ENCODE measurements at regions not wholly inside any gene's neighbourhood (a gene's known extent, or its start where the extent isn't known, plus 50 kb on each side); places are given as distances from the start of the nearest gene placed in this dataset.

DNA sequence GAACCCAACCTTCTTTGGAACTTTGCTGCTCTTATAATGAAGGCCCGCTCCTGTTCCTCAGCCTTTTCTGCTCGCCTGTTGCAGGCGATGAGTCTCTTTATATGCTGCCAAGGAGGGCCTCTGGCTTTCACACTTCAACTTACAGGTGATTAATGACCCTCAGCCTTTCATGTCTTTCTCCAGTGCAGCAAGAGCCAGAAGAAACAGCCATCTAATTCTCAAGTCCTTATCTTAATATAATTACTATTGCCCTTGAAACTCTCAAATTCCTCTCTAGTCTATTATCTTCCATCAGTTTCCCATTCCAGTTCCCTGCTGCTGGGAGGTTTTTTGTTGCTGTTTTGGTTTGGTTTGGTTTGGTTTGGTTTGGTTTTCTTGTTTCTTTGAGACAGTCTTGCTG lies 121.8 kb upstream of the MED13 start:
- Histone ChIP-seq H3K27me3 (ENCODE audit: control insufficient read depth, insufficient read depth, low read length) (no peaks in the 10 kb centered on the region), H3K36me3 (ENCODE audit: control insufficient read depth, insufficient read depth, low read length) (no peaks in the 10 kb centered on the region), H3K4me1 (ENCODE audit: control insufficient read depth, insufficient read depth, low read length) (no peaks in the 10 kb centered on the region), H3K9me3 (ENCODE audit: control insufficient read depth, insufficient read depth, low read depth, low read length) (no peaks in the 10 kb centered on the region), H3K4me3 (ENCODE audit: low read depth in 2 of 2, low read length in 2 of 2) (no peak overlapping the region), H3K27ac (ENCODE audit: low read length) (no peak overlapping the region)
- BruUV-seq (replicated peaks) = no TSS peak
- TF ChIP-seq POLR2AphosphoS5 (IDR thresholded peaks at IDR 0.05; ENCODE audit: low read depth, low read length) (no peak), TCF7L2 (IDR thresholded peaks at IDR 0.05; ENCODE audit: low read depth, low read length) (no peak), SIN3A (IDR thresholded peaks at IDR 0.05; ENCODE audit: borderline replicate concordance, insufficient read depth, low read depth, low read length) (no peak)
- TF ChIP-seq, protein P1, sequence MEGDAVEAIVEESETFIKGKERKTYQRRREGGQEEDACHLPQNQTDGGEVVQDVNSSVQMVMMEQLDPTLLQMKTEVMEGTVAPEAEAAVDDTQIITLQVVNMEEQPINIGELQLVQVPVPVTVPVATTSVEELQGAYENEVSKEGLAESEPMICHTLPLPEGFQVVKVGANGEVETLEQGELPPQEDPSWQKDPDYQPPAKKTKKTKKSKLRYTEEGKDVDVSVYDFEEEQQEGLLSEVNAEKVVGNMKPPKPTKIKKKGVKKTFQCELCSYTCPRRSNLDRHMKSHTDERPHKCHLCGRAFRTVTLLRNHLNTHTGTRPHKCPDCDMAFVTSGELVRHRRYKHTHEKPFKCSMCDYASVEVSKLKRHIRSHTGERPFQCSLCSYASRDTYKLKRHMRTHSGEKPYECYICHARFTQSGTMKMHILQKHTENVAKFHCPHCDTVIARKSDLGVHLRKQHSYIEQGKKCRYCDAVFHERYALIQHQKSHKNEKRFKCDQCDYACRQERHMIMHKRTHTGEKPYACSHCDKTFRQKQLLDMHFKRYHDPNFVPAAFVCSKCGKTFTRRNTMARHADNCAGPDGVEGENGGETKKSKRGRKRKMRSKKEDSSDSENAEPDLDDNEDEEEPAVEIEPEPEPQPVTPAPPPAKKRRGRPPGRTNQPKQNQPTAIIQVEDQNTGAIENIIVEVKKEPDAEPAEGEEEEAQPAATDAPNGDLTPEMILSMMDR (IDR thresholded peaks at IDR 0.05) = no peak
- TF ChIP-seq, protein P2, sequence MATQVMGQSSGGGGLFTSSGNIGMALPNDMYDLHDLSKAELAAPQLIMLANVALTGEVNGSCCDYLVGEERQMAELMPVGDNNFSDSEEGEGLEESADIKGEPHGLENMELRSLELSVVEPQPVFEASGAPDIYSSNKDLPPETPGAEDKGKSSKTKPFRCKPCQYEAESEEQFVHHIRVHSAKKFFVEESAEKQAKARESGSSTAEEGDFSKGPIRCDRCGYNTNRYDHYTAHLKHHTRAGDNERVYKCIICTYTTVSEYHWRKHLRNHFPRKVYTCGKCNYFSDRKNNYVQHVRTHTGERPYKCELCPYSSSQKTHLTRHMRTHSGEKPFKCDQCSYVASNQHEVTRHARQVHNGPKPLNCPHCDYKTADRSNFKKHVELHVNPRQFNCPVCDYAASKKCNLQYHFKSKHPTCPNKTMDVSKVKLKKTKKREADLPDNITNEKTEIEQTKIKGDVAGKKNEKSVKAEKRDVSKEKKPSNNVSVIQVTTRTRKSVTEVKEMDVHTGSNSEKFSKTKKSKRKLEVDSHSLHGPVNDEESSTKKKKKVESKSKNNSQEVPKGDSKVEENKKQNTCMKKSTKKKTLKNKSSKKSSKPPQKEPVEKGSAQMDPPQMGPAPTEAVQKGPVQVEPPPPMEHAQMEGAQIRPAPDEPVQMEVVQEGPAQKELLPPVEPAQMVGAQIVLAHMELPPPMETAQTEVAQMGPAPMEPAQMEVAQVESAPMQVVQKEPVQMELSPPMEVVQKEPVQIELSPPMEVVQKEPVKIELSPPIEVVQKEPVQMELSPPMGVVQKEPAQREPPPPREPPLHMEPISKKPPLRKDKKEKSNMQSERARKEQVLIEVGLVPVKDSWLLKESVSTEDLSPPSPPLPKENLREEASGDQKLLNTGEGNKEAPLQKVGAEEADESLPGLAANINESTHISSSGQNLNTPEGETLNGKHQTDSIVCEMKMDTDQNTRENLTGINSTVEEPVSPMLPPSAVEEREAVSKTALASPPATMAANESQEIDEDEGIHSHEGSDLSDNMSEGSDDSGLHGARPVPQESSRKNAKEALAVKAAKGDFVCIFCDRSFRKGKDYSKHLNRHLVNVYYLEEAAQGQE (IDR thresholded peaks at IDR 0.05; ENCODE audit: insufficient read depth in 1 of 2, low read depth in 2 of 2, low read length in 1 of 2) = no peak
- ChIA-PET CTCF (no interaction called here), POLR2A (no interaction called here)
- ATAC-seq (no peak), DNase-seq (ENCODE audit: low read depth, low spot score) (no peak)
- intact Hi-C loops (cut with micrococcal nuclease; ENCODE audit: unreplicated experiment) (no loop called here), in situ Hi-C loops (cut with HindIII; ENCODE audit: low pct_unique_long_range_greater_than_20kb, low sequenced_read_pairs) (no loop called here)

DNA sequence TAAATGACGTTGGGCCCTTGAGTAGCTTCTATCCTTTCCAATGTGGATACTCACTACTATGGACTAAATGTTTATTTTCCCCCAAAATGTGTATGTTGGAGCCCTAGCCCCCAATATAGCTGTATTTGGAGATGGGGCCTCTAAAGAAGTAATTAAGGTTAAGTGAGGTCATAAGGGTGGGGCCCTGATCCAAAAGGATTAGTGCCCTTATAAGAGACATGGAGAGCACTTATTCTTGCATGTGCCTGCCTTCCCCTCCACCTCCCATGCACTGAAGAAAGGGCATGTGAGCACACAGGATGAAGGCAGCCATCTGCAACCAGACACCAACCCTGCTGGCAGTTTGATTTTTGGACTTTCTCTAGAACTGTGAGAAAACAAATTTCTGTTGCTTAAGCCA lies 115.7 kb upstream of the MED13 start:
- H3K4me3 ChIP-seq (ENCODE audit: low read depth in 2 of 2, low read length in 2 of 2) = no peak overlapping the region
- H3K27me3 ChIP-seq (ENCODE audit: control insufficient read depth, insufficient read depth, low read length) = no peaks in the 10 kb centered on the region
- H3K36me3 ChIP-seq (ENCODE audit: control insufficient read depth, insufficient read depth, low read length) = no peaks in the 10 kb centered on the region
- intact Hi-C loops (cut with micrococcal nuclease; ENCODE audit: unreplicated experiment) (no loop called here), in situ Hi-C loops (cut with HindIII; ENCODE audit: low pct_unique_long_range_greater_than_20kb, low sequenced_read_pairs) (no loop called here)
- no peak overlapping the region for H3K27ac ChIP-seq (ENCODE audit: low read length)
- ChIA-PET CTCF (no interaction called here), POLR2A (no interaction called here)
- TF ChIP-seq, protein P1 (IDR thresholded peaks at IDR 0.05) = no peak
- TF ChIP-seq, protein P2 (IDR thresholded peaks at IDR 0.05; ENCODE audit: insufficient read depth in 1 of 2, low read depth in 2 of 2, low read length in 1 of 2) = no peak
- TF ChIP-seq POLR2AphosphoS5 (IDR thresholded peaks at IDR 0.05; ENCODE audit: low read depth, low read length) (no peak), TCF7L2 (IDR thresholded peaks at IDR 0.05; ENCODE audit: low read depth, low read length) (no peak), SIN3A (IDR thresholded peaks at IDR 0.05; ENCODE audit: borderline replicate concordance, insufficient read depth, low read depth, low read length) (no peak)
- no peak for ATAC-seq
- no peak for DNase-seq (ENCODE audit: low read depth, low spot score)
- no peaks in the 10 kb centered on the region for H3K4me1 ChIP-seq (ENCODE audit: control insufficient read depth, insufficient read depth, low read length)
- H3K9me3 ChIP-seq (ENCODE audit: control insufficient read depth, insufficient read depth, low read depth, low read length) = peaks cover 7% of the 10 kb centered on the region; the same call in 1 of the 2 replicates
- BruUV-seq (replicated peaks) = no TSS peak
